WTC11 (cell line): ENCODE measurements at regions not wholly inside any gene's neighbourhood (a gene's known extent, or its start where the extent isn't known, plus 50 kb on each side); places are given as distances from the start of the nearest gene placed in this dataset.

ENCODE experiments used
- ATAC-seq: fragments of 200-7000 bp; cut with Tn5 transposase; 2 replicates; pipeline ENCODE4 v1.10.0; 2021; ENCODE audit warnings: mild to moderate bottlenecking, moderate library complexity
- CTCF ChIA-PET: fragments of 300-600 bp; sonication (Branson Sonifier 250); formaldehyde crosslinking; loops from one replicate; lab custom pipeline; 2021; ENCODE audit warnings: antibody characterized with exemption; lab: Charles Lee
- POLR2A ChIA-PET: fragments of 350-600 bp; sonication (Branson Sonifier 250); formaldehyde crosslinking; loops from one replicate; lab custom pipeline; 2021; ENCODE audit warnings: antibody characterized with exemption; lab: Charles Lee
- DNase-seq: peaks from one replicate; pipeline ENCODE4 v3.0.0; 2021; ENCODE audit warnings: low spot score
- H3K27ac Mint-ChIP-seq: 2 replicates; pipeline ENCODE4 v1.8.0; 2021; ENCODE audit warnings: mixed read lengths
- H3K27me3 Mint-ChIP-seq: 2 replicates; pipeline ENCODE4 v1.8.0; 2021; ENCODE audit warnings: low read depth, mild to moderate bottlenecking, moderate library complexity, mixed read lengths
- H3K36me3 Mint-ChIP-seq: 2 replicates; pipeline ENCODE4 v1.8.0; 2021; ENCODE audit warnings: mixed read lengths
- H3K4me1 Mint-ChIP-seq: 2 replicates; pipeline ENCODE4 v1.8.0; 2022; ENCODE audit warnings: mixed read lengths
- H3K4me3 Mint-ChIP-seq: 2 replicates; pipeline ENCODE4 v1.8.0; 2021; ENCODE audit warnings: mild to moderate bottlenecking, moderate library complexity, mixed read lengths
- H3K9me3 Mint-ChIP-seq: 2 replicates; pipeline ENCODE4 v1.8.0; 2021; ENCODE audit warnings: mixed read lengths
- FOXP1 ChIP-seq: sonication (generic); formaldehyde crosslinking; IDR thresholded peaks from 2 replicates; pipeline ENCODE4 v1.8.0; 2022; ENCODE audit warnings: missing genetic modification reagents, mild to moderate bottlenecking, moderate library complexity, borderline replicate concordance
- GTF2I ChIP-seq: fragments of 250-450 bp; sonication (Bioruptor Pico); conservative IDR thresholded peaks from 2 replicates; pipeline ENCODE4 v1.4.0; 2021; ENCODE audit warnings: mild to moderate bottlenecking
- HMGA2 ChIP-seq: fragments of 250-450 bp; sonication (Bioruptor Pico); IDR thresholded peaks from 2 replicates; pipeline ENCODE4 v1.4.0; 2021; ENCODE audit warnings: mild to moderate bottlenecking, moderate library complexity
- JAZF1 ChIP-seq: fragments of 250-450 bp; sonication (Bioruptor Pico); IDR thresholded peaks from 2 replicates; pipeline ENCODE4 v1.9.0; 2021; ENCODE audit warnings: moderate library complexity, mild to moderate bottlenecking, inconsistent platforms
- KAT7 ChIP-seq: sonication (generic); formaldehyde crosslinking; IDR thresholded peaks from 2 replicates; pipeline ENCODE4 v1.8.1; 2023; ENCODE audit warnings: missing genetic modification reagents, mild to moderate bottlenecking, borderline replicate concordance
- MYBL2 ChIP-seq: sonication (generic); formaldehyde crosslinking; IDR thresholded peaks from 2 replicates; pipeline ENCODE4 v1.8.1; 2023; ENCODE audit warnings: mild to moderate bottlenecking, moderate library complexity, missing genetic modification reagents
- NFE2L1 ChIP-seq: sonication (generic); formaldehyde crosslinking; IDR thresholded peaks from 2 replicates; pipeline ENCODE4 v1.8.1; 2023; ENCODE audit warnings: missing genetic modification reagents
- NFYB ChIP-seq: sonication (generic); formaldehyde crosslinking; conservative IDR thresholded peaks from 2 replicates; pipeline ENCODE4 v1.8.0; 2022; ENCODE audit warnings: low read depth, missing genetic modification reagents
- NR1H2 ChIP-seq: sonication (generic); formaldehyde crosslinking; IDR thresholded peaks from 2 replicates; pipeline ENCODE4 v1.9.0; 2021; ENCODE audit warnings: mild to moderate bottlenecking, moderate library complexity, missing genetic modification reagents
- NR3C1 ChIP-seq: sonication (generic); formaldehyde crosslinking; conservative IDR thresholded peaks from 2 replicates; pipeline ENCODE4 v1.8.1; 2023; ENCODE audit warnings: low read depth, mild to moderate bottlenecking, missing genetic modification reagents
- OVOL2 ChIP-seq: fragments of 250-450 bp; sonication (Bioruptor Pico); IDR thresholded peaks from 2 replicates; pipeline ENCODE4 v1.9.0; 2021; ENCODE audit warnings: mild to moderate bottlenecking, borderline replicate concordance
- SMAD4 ChIP-seq: sonication (generic); formaldehyde crosslinking; IDR thresholded peaks from 2 replicates; pipeline ENCODE4 v1.8.0; 2022; ENCODE audit warnings: mild to moderate bottlenecking, missing genetic modification reagents
- TCF7 ChIP-seq: sonication (generic); formaldehyde crosslinking; IDR thresholded peaks from 2 replicates; pipeline ENCODE4 v1.8.0; 2022; ENCODE audit warnings: mild to moderate bottlenecking, low read depth, missing genetic modification reagents, moderate library complexity
- ZNF219 ChIP-seq: sonication (generic); formaldehyde crosslinking; IDR thresholded peaks from 2 replicates; pipeline ENCODE4 v1.8.0; 2023; ENCODE audit warnings: missing genetic modification reagents, mild to moderate bottlenecking, borderline replicate concordance
- ZNF232 ChIP-seq: sonication (generic); formaldehyde crosslinking; IDR thresholded peaks from 2 replicates; pipeline ENCODE4 v1.8.0; 2022; ENCODE audit warnings: mild to moderate bottlenecking, missing genetic modification reagents
- ZNF263 ChIP-seq: sonication (generic); formaldehyde crosslinking; IDR thresholded peaks from 2 replicates; pipeline ENCODE4 v1.8.1; 2022; ENCODE audit warnings: low read depth, mild to moderate bottlenecking, moderate library complexity, missing genetic modification reagents
- ZNF396 ChIP-seq: fragments of 250-450 bp; sonication (Bioruptor Pico); IDR thresholded peaks from 2 replicates; pipeline ENCODE4 v1.8.0; 2021; ENCODE audit warnings: mild to moderate bottlenecking, moderate library complexity, borderline replicate concordance
- ZNF416 ChIP-seq: fragments of 250-450 bp; sonication (Bioruptor Pico); IDR thresholded peaks from 2 replicates; pipeline ENCODE4 v1.9.0; 2021; ENCODE audit warnings: mild to moderate bottlenecking, inconsistent platforms
- ZNF671 ChIP-seq: fragments of 250-450 bp; sonication (Bioruptor Pico); IDR thresholded peaks from 2 replicates; pipeline ENCODE4 v1.8.0; 2021; ENCODE audit warnings: mild to moderate bottlenecking
- TF ChIP-seq, protein P1 (sequence below): fragments of 250-450 bp; sonication (Bioruptor Pico); IDR thresholded peaks from 2 replicates; pipeline ENCODE4 v1.8.0; 2021; ENCODE audit warnings: mild to moderate bottlenecking
- TF ChIP-seq, protein P2 (sequence below): sonication (generic); formaldehyde crosslinking; IDR thresholded peaks from 2 replicates; pipeline ENCODE4 v1.8.0; 2022; ENCODE audit warnings: mild to moderate bottlenecking, missing genetic modification reagents
- TF ChIP-seq, protein P3 (sequence below): sonication (generic); formaldehyde crosslinking; IDR thresholded peaks from 2 replicates; pipeline ENCODE4 v1.8.1; 2022; ENCODE audit warnings: mild to moderate bottlenecking, moderate library complexity, missing genetic modification reagents
- TF ChIP-seq, protein P4 (sequence below): sonication (generic); formaldehyde crosslinking; IDR thresholded peaks from 2 replicates; pipeline ENCODE4 v1.8.0; 2022; ENCODE audit warnings: mild to moderate bottlenecking, missing genetic modification reagents
- TF ChIP-seq, protein P5 (sequence below): sonication (generic); formaldehyde crosslinking; IDR thresholded peaks from 2 replicates; pipeline ENCODE4 v1.8.1; 2023; ENCODE audit warnings: mild to moderate bottlenecking, missing genetic modification reagents
- TF ChIP-seq, protein P6 (sequence below): fragments of 250-450 bp; sonication (Bioruptor Pico); IDR thresholded peaks from 2 replicates; pipeline ENCODE4 v1.9.0; 2021; ENCODE audit warnings: mild to moderate bottlenecking

DNA sequence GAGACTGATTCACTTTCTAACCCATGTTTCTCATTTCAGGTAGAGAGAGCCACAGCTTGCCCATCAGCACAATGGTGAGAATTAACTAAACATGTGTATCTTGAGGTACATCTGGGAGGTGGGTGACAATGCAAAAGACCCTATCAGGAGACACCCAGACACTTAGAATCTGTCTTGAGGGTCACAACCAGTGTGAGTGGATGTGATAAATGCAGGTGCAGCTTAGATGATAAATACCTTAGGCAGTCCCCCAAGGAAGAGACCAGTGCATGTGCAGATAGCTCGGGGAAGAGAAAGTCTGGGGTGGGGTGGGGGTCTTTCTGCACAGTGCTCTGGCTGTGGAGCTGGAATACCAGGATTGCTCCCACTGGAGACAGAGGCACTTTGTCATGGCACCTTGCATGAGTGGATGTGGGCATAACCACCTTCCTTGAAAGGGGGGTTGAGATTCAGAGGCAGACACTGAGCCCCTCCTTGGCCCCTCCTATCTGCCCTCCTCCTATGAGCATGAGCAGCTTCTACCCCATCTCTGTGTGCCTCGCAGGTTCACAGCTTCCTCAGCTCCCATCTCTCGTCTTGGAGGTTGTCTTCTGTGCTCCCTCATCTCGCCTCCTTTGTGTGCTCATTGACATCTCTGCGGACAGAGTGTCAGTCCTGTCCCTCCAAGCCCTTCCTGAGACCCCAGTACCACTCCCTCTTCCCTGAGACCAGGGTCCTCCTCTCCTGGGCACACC lies 349.8 kb downstream of the TCERG1L start:
- Mint-ChIP-seq H3K27ac (no peak overlapping the region), H3K27me3 (peaks cover 5% of the 10 kb centered on the region), H3K4me3 (no peak overlapping the region), H3K36me3 (peaks cover 66% of the 10 kb centered on the region), H3K9me3 (peaks cover 69% of the 10 kb centered on the region), H3K4me1 (no peaks in the 10 kb centered on the region)
- POLR2A ChIA-PET = no interaction called here
- TF ChIP-seq NR1H2 (CRISPR knock-in tag) = no peak
- no peak for TF ChIP-seq ZNF671 (CRISPR knock-in tag)
- no peak for TF ChIP-seq MYBL2 (CRISPR knock-in tag)
- ATAC-seq (no peak), DNase-seq (no peak)
- CTCF ChIA-PET = no interaction called here

DNA sequence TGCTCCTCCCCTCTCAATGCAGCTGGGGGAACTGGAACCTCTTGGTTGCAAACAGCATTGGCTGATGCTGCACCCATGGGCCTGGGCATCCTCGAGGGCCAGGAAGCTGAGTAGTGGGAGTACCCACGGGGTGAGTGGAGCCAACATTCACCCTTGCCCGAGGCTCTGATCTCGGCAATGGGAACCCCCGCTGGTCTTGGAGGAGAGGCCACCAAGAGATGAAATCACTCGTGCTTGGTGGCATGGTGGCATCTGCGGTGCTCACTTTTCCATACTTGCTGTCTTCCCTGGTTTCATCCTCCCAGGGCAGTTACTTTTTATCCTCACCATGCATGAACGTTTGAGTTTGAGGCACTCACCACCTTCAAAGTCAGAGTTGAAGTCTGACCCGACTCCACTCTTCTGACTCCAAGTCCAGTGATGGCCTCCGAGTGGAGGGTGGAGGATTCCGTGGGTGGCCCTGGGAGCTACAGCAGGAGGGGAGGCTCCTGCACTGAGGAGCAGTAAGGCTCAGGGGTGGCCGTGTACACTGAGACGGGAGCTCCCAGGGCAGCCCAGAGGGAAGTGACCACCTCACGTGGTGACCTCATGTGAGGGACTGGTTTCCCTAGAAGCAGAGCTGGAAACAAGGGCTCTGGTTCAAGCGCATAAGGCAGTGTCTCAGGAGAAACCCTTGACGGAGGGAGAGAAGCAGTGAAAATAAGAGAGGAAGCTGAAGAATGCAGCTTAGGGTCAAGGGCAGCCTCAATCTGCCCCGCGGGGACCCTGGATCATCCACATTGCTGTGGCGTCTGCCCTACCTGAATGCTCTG lies 349.1 kb downstream of the TCERG1L start:
- CTCF ChIA-PET = no interaction called here
- no peak for DNase-seq
- TF ChIP-seq NR3C1 (CRISPR knock-in tag) (no peak), KAT7 (no peak), NFYB (CRISPR knock-in tag) (no peak), ZNF416 (CRISPR knock-in tag) (no peak), JAZF1 (CRISPR knock-in tag) (no peak), SMAD4 (CRISPR knock-in tag) (no peak), TCF7 (CRISPR knock-in tag) (no peak), ZNF232 (CRISPR knock-in tag) (no peak), NFE2L1 (CRISPR knock-in tag) (no peak)
- TF ChIP-seq, protein P1, sequence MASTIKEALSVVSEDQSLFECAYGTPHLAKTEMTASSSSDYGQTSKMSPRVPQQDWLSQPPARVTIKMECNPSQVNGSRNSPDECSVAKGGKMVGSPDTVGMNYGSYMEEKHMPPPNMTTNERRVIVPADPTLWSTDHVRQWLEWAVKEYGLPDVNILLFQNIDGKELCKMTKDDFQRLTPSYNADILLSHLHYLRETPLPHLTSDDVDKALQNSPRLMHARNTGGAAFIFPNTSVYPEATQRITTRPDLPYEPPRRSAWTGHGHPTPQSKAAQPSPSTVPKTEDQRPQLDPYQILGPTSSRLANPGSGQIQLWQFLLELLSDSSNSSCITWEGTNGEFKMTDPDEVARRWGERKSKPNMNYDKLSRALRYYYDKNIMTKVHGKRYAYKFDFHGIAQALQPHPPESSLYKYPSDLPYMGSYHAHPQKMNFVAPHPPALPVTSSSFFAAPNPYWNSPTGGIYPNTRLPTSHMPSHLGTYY = no peak
- TF ChIP-seq, protein P2, sequence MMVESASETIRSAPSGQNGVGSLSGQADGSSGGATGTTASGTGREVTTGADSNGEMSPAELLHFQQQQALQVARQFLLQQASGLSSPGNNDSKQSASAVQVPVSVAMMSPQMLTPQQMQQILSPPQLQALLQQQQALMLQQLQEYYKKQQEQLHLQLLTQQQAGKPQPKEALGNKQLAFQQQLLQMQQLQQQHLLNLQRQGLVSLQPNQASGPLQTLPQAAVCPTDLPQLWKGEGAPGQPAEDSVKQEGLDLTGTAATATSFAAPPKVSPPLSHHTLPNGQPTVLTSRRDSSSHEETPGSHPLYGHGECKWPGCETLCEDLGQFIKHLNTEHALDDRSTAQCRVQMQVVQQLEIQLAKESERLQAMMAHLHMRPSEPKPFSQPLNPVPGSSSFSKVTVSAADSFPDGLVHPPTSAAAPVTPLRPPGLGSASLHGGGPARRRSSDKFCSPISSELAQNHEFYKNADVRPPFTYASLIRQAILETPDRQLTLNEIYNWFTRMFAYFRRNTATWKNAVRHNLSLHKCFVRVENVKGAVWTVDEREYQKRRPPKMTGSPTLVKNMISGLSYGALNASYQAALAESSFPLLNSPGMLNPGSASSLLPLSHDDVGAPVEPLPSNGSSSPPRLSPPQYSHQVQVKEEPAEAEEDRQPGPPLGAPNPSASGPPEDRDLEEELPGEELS (CRISPR knock-in tag) = no peak
- ATAC-seq = no peak
- Mint-ChIP-seq H3K27ac (no peak overlapping the region), H3K4me3 (no peak overlapping the region), H3K4me1 (no peaks in the 10 kb centered on the region), H3K9me3 (peaks cover 74% of the 10 kb centered on the region), H3K36me3 (peaks cover 71% of the 10 kb centered on the region), H3K27me3 (peaks cover 5% of the 10 kb centered on the region)
- POLR2A ChIA-PET = no interaction called here

DNA sequence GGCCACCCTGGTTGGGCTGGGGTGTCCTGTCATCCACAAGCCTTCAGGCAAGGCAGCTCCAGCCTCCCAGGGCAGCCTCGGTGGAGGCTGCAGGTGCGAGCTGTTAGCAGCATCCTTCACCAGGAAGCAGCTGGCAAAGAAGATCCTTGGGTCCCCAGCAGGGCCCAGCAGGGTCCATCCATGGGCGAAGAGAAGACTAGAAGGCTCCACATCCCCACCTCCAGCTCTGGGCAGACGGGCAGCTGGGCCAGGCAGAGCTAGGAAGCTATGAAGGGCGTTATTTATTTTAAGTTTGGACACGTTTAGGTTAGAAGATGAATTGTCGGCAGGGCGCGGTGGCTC lies 348.5 kb downstream of the TCERG1L start:
- no peaks in the 10 kb centered on the region for H3K4me1 Mint-ChIP-seq
- no peak overlapping the region for H3K4me3 Mint-ChIP-seq
- no peak overlapping the region for H3K27ac Mint-ChIP-seq
- ChIA-PET POLR2A (no interaction called here), CTCF (no interaction called here)
- no peak for ATAC-seq
- H3K9me3 Mint-ChIP-seq = peaks cover 76% of the 10 kb centered on the region
- H3K27me3 Mint-ChIP-seq = peaks cover 5% of the 10 kb centered on the region
- H3K36me3 Mint-ChIP-seq = peaks cover 73% of the 10 kb centered on the region
- no peak for DNase-seq
- TF ChIP-seq, protein P3, sequence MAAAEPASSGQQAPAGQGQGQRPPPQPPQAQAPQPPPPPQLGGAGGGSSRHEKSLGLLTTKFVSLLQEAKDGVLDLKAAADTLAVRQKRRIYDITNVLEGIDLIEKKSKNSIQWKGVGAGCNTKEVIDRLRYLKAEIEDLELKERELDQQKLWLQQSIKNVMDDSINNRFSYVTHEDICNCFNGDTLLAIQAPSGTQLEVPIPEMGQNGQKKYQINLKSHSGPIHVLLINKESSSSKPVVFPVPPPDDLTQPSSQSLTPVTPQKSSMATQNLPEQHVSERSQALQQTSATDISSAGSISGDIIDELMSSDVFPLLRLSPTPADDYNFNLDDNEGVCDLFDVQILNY (CRISPR knock-in tag) = no peak
- TF ChIP-seq, protein P4, sequence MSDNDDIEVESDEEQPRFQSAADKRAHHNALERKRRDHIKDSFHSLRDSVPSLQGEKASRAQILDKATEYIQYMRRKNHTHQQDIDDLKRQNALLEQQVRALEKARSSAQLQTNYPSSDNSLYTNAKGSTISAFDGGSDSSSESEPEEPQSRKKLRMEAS (CRISPR knock-in tag) = no peak
- TF ChIP-seq OVOL2 (CRISPR knock-in tag) (no peak), HMGA2 (CRISPR knock-in tag) (no peak), NR3C1 (CRISPR knock-in tag) (no peak), FOXP1 (CRISPR knock-in tag) (no peak), GTF2I (CRISPR knock-in tag) (no peak), ZNF263 (CRISPR knock-in tag) (no peak), ZNF219 (CRISPR knock-in tag) (no peak), ZNF396 (no peak)
- TF ChIP-seq, protein P5, sequence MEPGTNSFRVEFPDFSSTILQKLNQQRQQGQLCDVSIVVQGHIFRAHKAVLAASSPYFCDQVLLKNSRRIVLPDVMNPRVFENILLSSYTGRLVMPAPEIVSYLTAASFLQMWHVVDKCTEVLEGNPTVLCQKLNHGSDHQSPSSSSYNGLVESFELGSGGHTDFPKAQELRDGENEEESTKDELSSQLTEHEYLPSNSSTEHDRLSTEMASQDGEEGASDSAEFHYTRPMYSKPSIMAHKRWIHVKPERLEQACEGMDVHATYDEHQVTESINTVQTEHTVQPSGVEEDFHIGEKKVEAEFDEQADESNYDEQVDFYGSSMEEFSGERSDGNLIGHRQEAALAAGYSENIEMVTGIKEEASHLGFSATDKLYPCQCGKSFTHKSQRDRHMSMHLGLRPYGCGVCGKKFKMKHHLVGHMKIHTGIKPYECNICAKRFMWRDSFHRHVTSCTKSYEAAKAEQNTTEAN (CRISPR knock-in tag) = no peak
- TF ChIP-seq, protein P6, sequence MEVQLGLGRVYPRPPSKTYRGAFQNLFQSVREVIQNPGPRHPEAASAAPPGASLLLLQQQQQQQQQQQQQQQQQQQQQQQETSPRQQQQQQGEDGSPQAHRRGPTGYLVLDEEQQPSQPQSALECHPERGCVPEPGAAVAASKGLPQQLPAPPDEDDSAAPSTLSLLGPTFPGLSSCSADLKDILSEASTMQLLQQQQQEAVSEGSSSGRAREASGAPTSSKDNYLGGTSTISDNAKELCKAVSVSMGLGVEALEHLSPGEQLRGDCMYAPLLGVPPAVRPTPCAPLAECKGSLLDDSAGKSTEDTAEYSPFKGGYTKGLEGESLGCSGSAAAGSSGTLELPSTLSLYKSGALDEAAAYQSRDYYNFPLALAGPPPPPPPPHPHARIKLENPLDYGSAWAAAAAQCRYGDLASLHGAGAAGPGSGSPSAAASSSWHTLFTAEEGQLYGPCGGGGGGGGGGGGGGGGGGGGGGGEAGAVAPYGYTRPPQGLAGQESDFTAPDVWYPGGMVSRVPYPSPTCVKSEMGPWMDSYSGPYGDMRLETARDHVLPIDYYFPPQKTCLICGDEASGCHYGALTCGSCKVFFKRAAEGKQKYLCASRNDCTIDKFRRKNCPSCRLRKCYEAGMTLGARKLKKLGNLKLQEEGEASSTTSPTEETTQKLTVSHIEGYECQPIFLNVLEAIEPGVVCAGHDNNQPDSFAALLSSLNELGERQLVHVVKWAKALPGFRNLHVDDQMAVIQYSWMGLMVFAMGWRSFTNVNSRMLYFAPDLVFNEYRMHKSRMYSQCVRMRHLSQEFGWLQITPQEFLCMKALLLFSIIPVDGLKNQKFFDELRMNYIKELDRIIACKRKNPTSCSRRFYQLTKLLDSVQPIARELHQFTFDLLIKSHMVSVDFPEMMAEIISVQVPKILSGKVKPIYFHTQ = no peak
